ENCODE measurements at regions not wholly inside any gene's neighbourhood (a gene's known extent, or its start where the extent isn't known, plus 50 kb on each side); places are given as distances from the start of the nearest gene placed in this dataset.
"Not testable (repeated sequence)": the region's sequence is repeated elsewhere in the genome, so short reads cannot be mapped to it uniquely, and the experiment has no call there.

GRCh38 chr9:92242260-92243136 lies 51.0 kb downstream of the IARS1 start:
- DNase-seq (ENCODE audit: low read depth) = no peak

- DNase-seq (ENCODE audit: low read depth) = no peak
Measured at GRCh38 chr9:92236915-92237314, 56.6 kb downstream of the IARS1 start.

GRCh38 chr9:92236465-92236864 lies 57.0 kb downstream of the IARS1 start:
- DNase-seq (ENCODE audit: low read depth) = no peak

- no peak for DNase-seq (ENCODE audit: low read depth)
Measured at GRCh38 chr9:92234514-92234913, 59.0 kb downstream of the IARS1 start.

GRCh38 chr9:92232190-92232589 lies 61.3 kb downstream of the IARS1 start:
- DNase-seq (ENCODE audit: low read depth) = no peak

GRCh38 chr9:92228628-92229027 lies 64.9 kb downstream of the IARS1 start:
- DNase-seq (ENCODE audit: low read depth) = no peak

- no peak for DNase-seq (ENCODE audit: low read depth)
Measured at GRCh38 chr9:92224177-92224576, 69.3 kb downstream of the IARS1 start.

GRCh38 chr9:92223758-92224157 lies 69.7 kb downstream of the IARS1 start:
- DNase-seq (ENCODE audit: low read depth) = no peak

GRCh38 chr9:92208693-92209524 lies 84.6 kb downstream of the IARS1 start:
- DNase-seq (ENCODE audit: low read depth) = no peak

- no peak for DNase-seq (ENCODE audit: low read depth)
Measured at GRCh38 chr9:92206488-92206887, 87.0 kb downstream of the IARS1 start.

GRCh38 chr9:92203887-92204286 lies 88.7 kb upstream of the SPTLC1 start:
- DNase-seq (ENCODE audit: low read depth) = not testable (repeated sequence)

- DNase-seq (ENCODE audit: low read depth) = not testable (repeated sequence)
Measured at GRCh38 chr9:92198237-92198636, 83.0 kb upstream of the SPTLC1 start.

- DNase-seq (ENCODE audit: low read depth) = peak; percentile 42
Measured at GRCh38 chr9:92196909-92197308, 81.7 kb upstream of the SPTLC1 start.

GRCh38 chr9:92196400-92196799 lies 81.2 kb upstream of the SPTLC1 start:
- DNase-seq (ENCODE audit: low read depth) = no peak

GRCh38 chr9:92191801-92192200 lies 76.6 kb upstream of the SPTLC1 start:
- DNase-seq (ENCODE audit: low read depth) = peak; percentile 37

GRCh38 chr9:92190536-92190790 lies 75.2 kb upstream of the SPTLC1 start:
- no peak for DNase-seq (ENCODE audit: low read depth)

GRCh38 chr9:92189782-92190535 lies 74.7 kb upstream of the SPTLC1 start:
- no peak for DNase-seq (ENCODE audit: low read depth)

- no peak for DNase-seq (ENCODE audit: low read depth)
Measured at GRCh38 chr9:92188969-92189781, 74.0 kb upstream of the SPTLC1 start.

- DNase-seq (ENCODE audit: low read depth) = no peak
Measured at GRCh38 chr9:92187989-92188714, 72.9 kb upstream of the SPTLC1 start.

- no peak for DNase-seq (ENCODE audit: low read depth)
Measured at GRCh38 chr9:92187390-92187789, 72.2 kb upstream of the SPTLC1 start.

GRCh38 chr9:92186631-92187030 lies 71.4 kb upstream of the SPTLC1 start:
- DNase-seq (ENCODE audit: low read depth) = no peak
